ENCODE measurements at regions not wholly inside any gene's neighbourhood (a gene's known extent, or its start where the extent isn't known, plus 50 kb on each side); places are given as distances from the start of the nearest gene placed in this dataset.

DNA sequence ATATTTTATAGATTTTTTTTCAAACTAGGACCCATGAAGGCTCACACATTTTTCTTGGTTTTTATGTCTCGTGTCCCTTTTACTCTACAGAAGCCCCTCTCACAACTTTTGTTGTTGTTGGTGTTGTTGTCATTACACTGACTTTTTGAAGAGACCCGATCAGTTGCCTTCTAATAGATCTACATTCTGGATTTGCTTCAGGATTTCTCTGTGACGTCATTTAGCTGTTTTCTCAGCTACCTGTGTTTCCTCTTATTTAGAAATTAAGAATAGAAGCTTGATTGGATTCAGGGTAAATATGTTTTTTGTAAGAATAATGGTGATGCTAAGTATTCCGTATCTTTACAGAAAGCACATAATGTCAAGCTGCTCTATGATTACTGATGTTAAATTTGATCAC lies 213.3 kb upstream of the ZNF462 start:
- no peak overlapping the region for H3K18ac ChIP-seq (ENCODE audit: low read depth in 1 of 2, low read length in 2 of 2)
- no peak overlapping the region for H3K14ac ChIP-seq (ENCODE audit: low read length in 2 of 2)
- DNase-seq = no peak
- H2BK12ac ChIP-seq (ENCODE audit: low read length in 2 of 2) = no peak overlapping the region
- no peak overlapping the region for H3K27ac ChIP-seq (ENCODE audit: low read length, poor library complexity, severe bottlenecking)
- H2BK5ac ChIP-seq (ENCODE audit: low read depth, low read length, poor library complexity, severe bottlenecking) = no peak overlapping the region
- H3K9me3 ChIP-seq (ENCODE audit: control insufficient read depth, low read length) = no peaks in the 10 kb centered on the region
- H4K8ac ChIP-seq (ENCODE audit: low read length) = no peak overlapping the region
- H3K4ac ChIP-seq (ENCODE audit: low read depth in 1 of 2, low read length in 2 of 2) = no peak overlapping the region
- H3K4me1 ChIP-seq (ENCODE audit: control insufficient read depth, insufficient read depth, low read depth, low read length) = no peaks in the 10 kb centered on the region
- no peak overlapping the region for H2AFZ ChIP-seq (ENCODE audit: low read depth, low read length)
- H3K4me3 ChIP-seq (ENCODE audit: insufficient read depth in 1 of 2, low read depth in 1 of 2, low read length in 2 of 2) = no peak overlapping the region
- no peaks in the 10 kb centered on the region for H3K79me1 ChIP-seq (replicated peaks; ENCODE audit: low read length, poor library complexity, severe bottlenecking)
- no peak overlapping the region for H2BK15ac ChIP-seq (ENCODE audit: low read depth, poor library complexity, severe bottlenecking)
- WGBS = 100% methylated on average over 2 of the region's 4 CpGs
- H3K23ac ChIP-seq (ENCODE audit: low read length in 2 of 2) = no peak overlapping the region
- H2AK5ac ChIP-seq (ENCODE audit: low read length, severe bottlenecking) = no peak overlapping the region
- peaks cover 0 to 3% of the 10 kb centered on the region in 2 experiments for H3K27me3 ChIP-seq (ENCODE audit: control insufficient read depth in 1 of 2, insufficient read depth in 1 of 2, low read length in 2 of 2)
- no peak overlapping the region for H3K4me2 ChIP-seq (ENCODE audit: low read length, poor library complexity, severe bottlenecking)
- H3K9ac ChIP-seq (ENCODE audit: low read length) = no peak overlapping the region
- H4K91ac ChIP-seq (ENCODE audit: low read length) = no peak overlapping the region
- no peaks in the 10 kb centered on the region for H3K36me3 ChIP-seq (ENCODE audit: control insufficient read depth in 1 of 2, insufficient read depth in 2 of 2, low read depth in 1 of 2, low read length in 2 of 2)
- H2BK120ac ChIP-seq (ENCODE audit: low read depth, low read length) = no peak overlapping the region

GRCh38 chr9:106653213-106653612 lies 209.8 kb upstream of the ZNF462 start:
- Histone ChIP-seq H4K8ac (ENCODE audit: low read length) (no peak overlapping the region), H2AK5ac (ENCODE audit: low read length, severe bottlenecking) (no peak overlapping the region), H2BK15ac (ENCODE audit: low read depth, poor library complexity, severe bottlenecking) (no peak overlapping the region), H3K23ac (ENCODE audit: low read length in 2 of 2) (no peak overlapping the region), H3K79me1 (replicated peaks; ENCODE audit: low read length, poor library complexity, severe bottlenecking) (no peaks in the 10 kb centered on the region), H3K27ac (ENCODE audit: low read length, poor library complexity, severe bottlenecking) (no peak overlapping the region), H3K9me3 (ENCODE audit: control insufficient read depth, low read length) (no peaks in the 10 kb centered on the region), H3K4me1 (ENCODE audit: control insufficient read depth, insufficient read depth, low read depth, low read length) (peaks cover 3% of the 10 kb centered on the region), H3K27me3 (ENCODE audit: control insufficient read depth in 1 of 2, insufficient read depth in 1 of 2, low read length in 2 of 2) (peaks cover 0 to 20% of the 10 kb centered on the region in 2 experiments), H2AFZ (ENCODE audit: low read depth, low read length) (no peak overlapping the region), H3K36me3 (ENCODE audit: control insufficient read depth in 1 of 2, insufficient read depth in 2 of 2, low read depth in 1 of 2, low read length in 2 of 2) (no peaks in the 10 kb centered on the region), H3K4me2 (ENCODE audit: low read length, poor library complexity, severe bottlenecking) (no peak overlapping the region), H2BK5ac (ENCODE audit: low read depth, low read length, poor library complexity, severe bottlenecking) (no peak overlapping the region), H4K91ac (ENCODE audit: low read length) (no peak overlapping the region), H3K14ac (ENCODE audit: low read length in 2 of 2) (no peak overlapping the region), H2BK120ac (ENCODE audit: low read depth, low read length) (no peak overlapping the region), H3K4ac (ENCODE audit: low read depth in 1 of 2, low read length in 2 of 2) (no peak overlapping the region), H3K4me3 (ENCODE audit: insufficient read depth in 1 of 2, low read depth in 1 of 2, low read length in 2 of 2) (no peak overlapping the region), H2BK12ac (ENCODE audit: low read length in 2 of 2) (no peak overlapping the region), H3K9ac (ENCODE audit: low read length) (no peak overlapping the region), H3K18ac (ENCODE audit: low read depth in 1 of 2, low read length in 2 of 2) (no peak overlapping the region)
- DNase-seq = no peak

DNA sequence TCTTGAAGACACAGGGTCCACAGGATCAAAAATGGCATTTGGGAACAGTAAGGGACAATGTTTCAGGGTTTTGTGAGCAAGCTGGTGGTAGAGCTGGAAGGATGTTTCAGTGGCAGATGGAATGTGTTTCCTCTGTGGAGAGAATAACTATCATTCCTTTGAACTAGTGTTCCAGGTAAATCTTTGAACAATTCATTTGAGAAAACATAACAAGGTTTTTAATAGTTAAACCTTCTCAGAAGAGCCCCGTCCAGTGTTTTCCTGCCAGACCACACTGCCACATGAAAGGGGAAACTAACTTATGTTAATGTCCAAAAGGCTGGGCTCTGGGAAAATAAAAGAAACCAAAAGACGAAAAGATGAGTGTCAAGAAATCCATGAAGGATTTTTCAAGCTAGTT lies 207.0 kb upstream of the ZNF462 start:
- no peak overlapping the region for H3K4ac ChIP-seq (ENCODE audit: low read depth in 1 of 2, low read length in 2 of 2)
- no peak overlapping the region for H2BK15ac ChIP-seq (ENCODE audit: low read depth, poor library complexity, severe bottlenecking)
- no peak overlapping the region for H2AK5ac ChIP-seq (ENCODE audit: low read length, severe bottlenecking)
- no peak overlapping the region for H3K4me2 ChIP-seq (ENCODE audit: low read length, poor library complexity, severe bottlenecking)
- no peak overlapping the region for H2BK120ac ChIP-seq (ENCODE audit: low read depth, low read length)
- no peak overlapping the region for H2AFZ ChIP-seq (ENCODE audit: low read depth, low read length)
- H2BK12ac ChIP-seq (ENCODE audit: low read length in 2 of 2) = no peak overlapping the region
- H3K79me1 ChIP-seq (replicated peaks; ENCODE audit: low read length, poor library complexity, severe bottlenecking) = no peaks in the 10 kb centered on the region
- no peaks in the 10 kb centered on the region for H3K9me3 ChIP-seq (ENCODE audit: control insufficient read depth, low read length)
- peak overlapping the region; percentile 87 for H3K27ac ChIP-seq (ENCODE audit: low read length, poor library complexity, severe bottlenecking)
- DNase-seq = no peak
- H3K4me1 ChIP-seq (ENCODE audit: control insufficient read depth, insufficient read depth, low read depth, low read length) = peaks cover 3% of the 10 kb centered on the region
- H3K4me3 ChIP-seq (ENCODE audit: insufficient read depth in 1 of 2, low read depth in 1 of 2, low read length in 2 of 2) = no peak overlapping the region
- H3K36me3 ChIP-seq (ENCODE audit: control insufficient read depth in 1 of 2, insufficient read depth in 2 of 2, low read depth in 1 of 2, low read length in 2 of 2) = no peaks in the 10 kb centered on the region
- no peak overlapping the region for H3K9ac ChIP-seq (ENCODE audit: low read length)
- H3K23ac ChIP-seq (ENCODE audit: low read length in 2 of 2) = no peak overlapping the region
- 90% methylated on average over 2 of the region's 2 CpGs for WGBS
- no peak overlapping the region for H3K14ac ChIP-seq (ENCODE audit: low read length in 2 of 2)
- no peak overlapping the region for H2BK5ac ChIP-seq (ENCODE audit: low read depth, low read length, poor library complexity, severe bottlenecking)
- no peak overlapping the region for H3K18ac ChIP-seq (ENCODE audit: low read depth in 1 of 2, low read length in 2 of 2)
- H4K91ac ChIP-seq (ENCODE audit: low read length) = no peak overlapping the region
- peaks cover 0 to 20% of the 10 kb centered on the region in 2 experiments for H3K27me3 ChIP-seq (ENCODE audit: control insufficient read depth in 1 of 2, insufficient read depth in 1 of 2, low read length in 2 of 2)
- H4K8ac ChIP-seq (ENCODE audit: low read length) = no peak overlapping the region

DNA sequence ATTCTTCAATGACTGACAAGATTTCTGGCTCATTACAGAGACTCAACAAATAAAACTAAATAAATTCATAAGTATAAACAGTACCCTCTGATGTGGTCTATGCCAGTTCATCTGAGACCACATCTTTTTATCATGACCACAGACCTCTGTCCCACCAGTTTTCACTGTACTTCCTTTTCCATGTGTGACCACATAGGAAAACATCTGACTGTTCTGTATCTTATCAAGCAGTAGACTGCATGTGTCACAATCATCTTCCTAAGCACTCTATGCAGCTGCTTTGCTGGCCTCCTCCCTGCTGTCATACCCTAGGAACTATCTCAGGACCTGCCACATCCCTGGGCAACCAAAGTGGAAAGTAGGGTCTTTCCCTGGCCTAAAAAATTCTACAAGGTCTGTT lies 205.0 kb upstream of the ZNF462 start:
- Histone ChIP-seq H2AK5ac (ENCODE audit: low read length, severe bottlenecking) (no peak overlapping the region), H2BK15ac (ENCODE audit: low read depth, poor library complexity, severe bottlenecking) (no peak overlapping the region), H4K91ac (ENCODE audit: low read length) (no peak overlapping the region), H3K4me3 (ENCODE audit: insufficient read depth in 1 of 2, low read depth in 1 of 2, low read length in 2 of 2) (no peak overlapping the region), H2BK120ac (ENCODE audit: low read depth, low read length) (no peak overlapping the region), H3K4me2 (ENCODE audit: low read length, poor library complexity, severe bottlenecking) (no peak overlapping the region), H4K8ac (ENCODE audit: low read length) (no peak overlapping the region), H2AFZ (ENCODE audit: low read depth, low read length) (no peak overlapping the region), H3K79me1 (replicated peaks; ENCODE audit: low read length, poor library complexity, severe bottlenecking) (no peaks in the 10 kb centered on the region), H3K27me3 (ENCODE audit: control insufficient read depth in 1 of 2, insufficient read depth in 1 of 2, low read length in 2 of 2) (peaks cover 0 to 20% of the 10 kb centered on the region in 2 experiments), H3K9me3 (ENCODE audit: control insufficient read depth, low read length) (no peaks in the 10 kb centered on the region), H3K18ac (ENCODE audit: low read depth in 1 of 2, low read length in 2 of 2) (no peak overlapping the region), H3K36me3 (ENCODE audit: control insufficient read depth in 1 of 2, insufficient read depth in 2 of 2, low read depth in 1 of 2, low read length in 2 of 2) (no peaks in the 10 kb centered on the region), H3K23ac (ENCODE audit: low read length in 2 of 2) (no peak overlapping the region), H3K14ac (ENCODE audit: low read length in 2 of 2) (no peak overlapping the region), H2BK12ac (ENCODE audit: low read length in 2 of 2) (no peak overlapping the region), H3K27ac (ENCODE audit: low read length, poor library complexity, severe bottlenecking) (no peak overlapping the region), H2BK5ac (ENCODE audit: low read depth, low read length, poor library complexity, severe bottlenecking) (no peak overlapping the region), H3K4ac (ENCODE audit: low read depth in 1 of 2, low read length in 2 of 2) (no peak overlapping the region), H3K9ac (ENCODE audit: low read length) (no peak overlapping the region), H3K4me1 (ENCODE audit: control insufficient read depth, insufficient read depth, low read depth, low read length) (peaks cover 3% of the 10 kb centered on the region)
- peak; percentile 26 for DNase-seq

Measured in mesenchymal stem cell (in vitro differentiated cells and primary cell).